PC-3 (cell line): ENCODE measurements at regions not wholly inside any gene's neighbourhood (a gene's known extent, or its start where the extent isn't known, plus 50 kb on each side); places are given as distances from the start of the nearest gene placed in this dataset.

Source experiments
- EZH2 ChIP-seq: fragments of 300-600 bp; sonication (generic); IDR thresholded peaks from one replicate; pipeline ENCODE4 v1.6.1; 2017; ENCODE audit warnings: antibody characterized with exemption, mild to moderate bottlenecking, low read length; ENCODE audit not compliant: unreplicated experiment
- EZH2phosphoT487 ChIP-seq: fragments of 300-600 bp; sonication (generic); IDR thresholded peaks from 2 replicates; pipeline ENCODE4 v1.6.1; 2018; ENCODE audit warnings: mild to moderate bottlenecking, antibody characterized with exemption, low read length, borderline replicate concordance
- TF ChIP-seq, protein P1 (sequence below): fragments of 300-600 bp; sonication (generic); conservative IDR thresholded peaks from 2 replicates; pipeline ENCODE4 v1.5.1; 2017; ENCODE audit warnings: antibody characterized with exemption, low read depth, mild to moderate bottlenecking, low read length

- TF ChIP-seq, protein P1, sequence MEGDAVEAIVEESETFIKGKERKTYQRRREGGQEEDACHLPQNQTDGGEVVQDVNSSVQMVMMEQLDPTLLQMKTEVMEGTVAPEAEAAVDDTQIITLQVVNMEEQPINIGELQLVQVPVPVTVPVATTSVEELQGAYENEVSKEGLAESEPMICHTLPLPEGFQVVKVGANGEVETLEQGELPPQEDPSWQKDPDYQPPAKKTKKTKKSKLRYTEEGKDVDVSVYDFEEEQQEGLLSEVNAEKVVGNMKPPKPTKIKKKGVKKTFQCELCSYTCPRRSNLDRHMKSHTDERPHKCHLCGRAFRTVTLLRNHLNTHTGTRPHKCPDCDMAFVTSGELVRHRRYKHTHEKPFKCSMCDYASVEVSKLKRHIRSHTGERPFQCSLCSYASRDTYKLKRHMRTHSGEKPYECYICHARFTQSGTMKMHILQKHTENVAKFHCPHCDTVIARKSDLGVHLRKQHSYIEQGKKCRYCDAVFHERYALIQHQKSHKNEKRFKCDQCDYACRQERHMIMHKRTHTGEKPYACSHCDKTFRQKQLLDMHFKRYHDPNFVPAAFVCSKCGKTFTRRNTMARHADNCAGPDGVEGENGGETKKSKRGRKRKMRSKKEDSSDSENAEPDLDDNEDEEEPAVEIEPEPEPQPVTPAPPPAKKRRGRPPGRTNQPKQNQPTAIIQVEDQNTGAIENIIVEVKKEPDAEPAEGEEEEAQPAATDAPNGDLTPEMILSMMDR, result no peak
- TF ChIP-seq EZH2 (no peak), EZH2phosphoT487 (no peak)
Observed at GRCh38 chr7:63040966-63041610, 957.6 kb upstream of the ZNF722 start.
